Adrenal gland (tissue), 9 donors: ENCODE measurements at regions not wholly inside any gene's neighbourhood (a gene's known extent, or its start where the extent isn't known, plus 50 kb on each side); places are given as distances from the start of the nearest gene placed in this dataset.

ENCODE experiments used
- DNase-seq, 7 donors: peaks; one replicate each; pipeline ENCODE4 v3.0.0-alpha.2; 2019 to 2020
- H3K27ac ChIP-seq, 5 donors: fragments of 200-600 bp; sonication (generic) in 4 of 5; 1 replicate in 3 of 5; 2 replicates in 2 of 5; pipeline versions ENCODE4 v1.5.1 to v1.8.0; 2016 to 2020; ENCODE audit warnings: mild to moderate bottlenecking in 1 of 5
- H3K27me3 ChIP-seq: fragments of 200-600 bp; 2 replicates; pipeline ENCODE4 v1.8.0; 2021
- H3K36me3 ChIP-seq, 2 donors: fragments of 200-600 bp; replicated peaks in 1 of 2; 1 replicate in 1 of 2; 2 replicates in 1 of 2; pipeline versions ENCODE4 v1.5.1 to v1.8.0; 2018 to 2022
- H3K4me1 ChIP-seq, 2 donors: fragments of 200-600 bp; replicated peaks in 1 of 2; 1 replicate in 1 of 2; 2 replicates in 1 of 2; pipeline versions ENCODE4 v1.5.1 to v1.8.0; 2018 to 2021
- H3K4me3 ChIP-seq, 4 donors: fragments of 200-600 bp; sonication (generic) in 3 of 4; one replicate each; pipeline ENCODE4 v1.5.1; 2016 to 2018
- H3K9me3 ChIP-seq, 3 donors: fragments of 200-600 bp; sonication (generic) in 1 of 3; replicated peaks in 1 of 3; 1 replicate in 2 of 3; 2 replicates in 1 of 3; pipeline versions ENCODE4 v1.5.1 to v1.8.0; 2016 to 2021
- POLR2A ChIP-seq, 2 donors: fragments of 450-650 bp; IDR thresholded peaks; one replicate each; pipeline ENCODE4 v1.6.1; 2017; ENCODE audit warnings: antibody characterized with exemption in 2 of 2, mild to moderate bottlenecking in 2 of 2, moderate library complexity in 1 of 2
- WGBS, 4 donors: extraction: QIAGEN DNeasy Blood & Tissue Kit in 2 of 4; methylation state at CpG; one replicate each; pipeline versions ENCODE4 v1.1.5 to v1.1.7; 2013 to 2017; 5-methylcytosine and 5-hydroxymethylcytosine counted together
- intact Hi-C, 2 donors: fragments of 100-400 bp; cut with DNase I; formaldehyde crosslinking; loops; one replicate each; pipeline versions ENCODE4 v1.14.1 to v1.15.0; 2022 to 2023
- TF ChIP-seq, protein P1 (sequence below), 6 experiments: fragments of 450-650 bp in 4 of 6; fragments of 200-600 bp in 2 of 6; sonication (generic) in 1 of 6; IDR thresholded peaks; 1 replicate in 5 of 6; 2 replicates in 1 of 6; pipeline versions ENCODE4 v1.5.1 to v1.8.0; 2016 to 2021; ENCODE audit warnings: antibody characterized with exemption in 6 of 6, mild to moderate bottlenecking in 2 of 6, moderate library complexity in 1 of 6
- donor health status: healthy with polysubstance abuse.
- donor health status: Bipolar disorder and iron deficiency.
- donor health status: DM: yes; HTN: yes; CAD: no.
- donor health status: DM: no; HTN: no; CAD: no.
- donor health status: DM: no; HTN: no; CAD: no.

GRCh38 chr5:88558366-88558765 lies 289.7 kb upstream of the TMEM161B start:
- Histone ChIP-seq H3K4me1 (no peaks in the 10 kb centered on the region), H3K36me3 (no peaks in the 10 kb centered on the region), H3K27me3 (no peaks in the 10 kb centered on the region), H3K4me3 (no peak overlapping the region), H3K27ac (no peak overlapping the region), H3K9me3 (no peaks in the 10 kb centered on the region)
- TF ChIP-seq, protein P1, sequence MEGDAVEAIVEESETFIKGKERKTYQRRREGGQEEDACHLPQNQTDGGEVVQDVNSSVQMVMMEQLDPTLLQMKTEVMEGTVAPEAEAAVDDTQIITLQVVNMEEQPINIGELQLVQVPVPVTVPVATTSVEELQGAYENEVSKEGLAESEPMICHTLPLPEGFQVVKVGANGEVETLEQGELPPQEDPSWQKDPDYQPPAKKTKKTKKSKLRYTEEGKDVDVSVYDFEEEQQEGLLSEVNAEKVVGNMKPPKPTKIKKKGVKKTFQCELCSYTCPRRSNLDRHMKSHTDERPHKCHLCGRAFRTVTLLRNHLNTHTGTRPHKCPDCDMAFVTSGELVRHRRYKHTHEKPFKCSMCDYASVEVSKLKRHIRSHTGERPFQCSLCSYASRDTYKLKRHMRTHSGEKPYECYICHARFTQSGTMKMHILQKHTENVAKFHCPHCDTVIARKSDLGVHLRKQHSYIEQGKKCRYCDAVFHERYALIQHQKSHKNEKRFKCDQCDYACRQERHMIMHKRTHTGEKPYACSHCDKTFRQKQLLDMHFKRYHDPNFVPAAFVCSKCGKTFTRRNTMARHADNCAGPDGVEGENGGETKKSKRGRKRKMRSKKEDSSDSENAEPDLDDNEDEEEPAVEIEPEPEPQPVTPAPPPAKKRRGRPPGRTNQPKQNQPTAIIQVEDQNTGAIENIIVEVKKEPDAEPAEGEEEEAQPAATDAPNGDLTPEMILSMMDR (IDR thresholded peaks at IDR 0.05): no peak
- no peak for TF ChIP-seq POLR2A (IDR thresholded peaks at IDR 0.05)
- WGBS, 4 donors: 86 to 94% (median 87%) methylated on average over 5 of the region's 5 CpGs
- intact Hi-C loops: no loop called here
- DNase-seq: no peak

DNA sequence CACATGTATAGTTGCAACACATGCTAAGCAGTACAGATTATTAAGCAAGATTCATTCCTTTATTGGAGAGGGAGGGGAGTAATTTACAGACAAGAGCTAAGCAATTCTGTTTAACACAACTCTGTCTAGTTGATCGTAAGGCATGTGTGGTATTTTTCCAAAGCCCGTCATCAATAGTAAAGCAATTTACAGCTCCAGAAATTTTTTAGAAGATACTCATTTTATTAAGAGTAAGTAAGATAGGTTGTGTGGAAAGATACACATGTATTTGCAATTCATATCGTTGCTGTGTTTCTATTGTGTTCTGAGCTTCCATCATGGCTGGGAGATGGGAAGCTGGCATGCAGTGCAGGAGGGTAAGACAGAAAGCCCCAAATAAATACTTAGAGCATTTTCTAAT lies 289.2 kb upstream of the TMEM161B start:
- no peaks in the 10 kb centered on the region for H3K4me1 ChIP-seq
- H3K4me3 ChIP-seq: no peak overlapping the region
- DNase-seq: no peak
- WGBS, 4 donors: 86 to 88% (median 87%) methylated on average over 3 of the region's 3 CpGs
- H3K27ac ChIP-seq: no peak overlapping the region
- intact Hi-C loops: no loop called here
- H3K36me3 ChIP-seq: no peaks in the 10 kb centered on the region
- no peaks in the 10 kb centered on the region for H3K9me3 ChIP-seq
- H3K27me3 ChIP-seq: no peaks in the 10 kb centered on the region
- TF ChIP-seq, protein P1 (IDR thresholded peaks at IDR 0.05): no peak
- TF ChIP-seq POLR2A (IDR thresholded peaks at IDR 0.05): no peak

DNA sequence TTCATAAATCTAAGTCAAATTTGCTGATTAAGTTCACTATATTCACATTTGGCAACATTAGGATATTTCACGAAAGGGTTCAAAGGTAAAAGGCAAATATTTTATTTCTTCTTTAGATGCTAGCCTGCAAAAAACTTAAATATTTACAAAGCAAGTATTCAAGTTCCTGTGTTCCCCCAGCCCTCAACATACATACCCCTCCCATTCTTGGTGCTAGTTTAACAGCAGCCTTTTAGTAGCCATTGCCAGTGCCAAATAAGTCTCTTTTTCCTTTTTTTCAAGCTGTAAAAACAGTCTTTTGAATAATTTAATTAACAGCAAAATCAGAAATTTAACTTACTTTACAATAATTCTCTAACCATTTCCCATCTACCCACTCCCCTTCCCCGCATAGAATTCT lies 288.5 kb upstream of the TMEM161B start:
- Histone ChIP-seq H3K9me3 (no peaks in the 10 kb centered on the region), H3K36me3 (no peaks in the 10 kb centered on the region), H3K4me1 (no peaks in the 10 kb centered on the region), H3K27me3 (no peaks in the 10 kb centered on the region), H3K4me3 (no peak overlapping the region), H3K27ac (no peak overlapping the region)
- 76 to 89% (median 85%) methylated on average over 2 of the region's 2 CpGs for WGBS, 4 donors
- intact Hi-C loops: no loop called here
- DNase-seq: no peak
- TF ChIP-seq POLR2A (IDR thresholded peaks at IDR 0.05): no peak
- TF ChIP-seq, protein P1 (IDR thresholded peaks at IDR 0.05): no peak

- WGBS, 4 donors: 65 to 86% (median 77%) methylated on average over 4 of the region's 4 CpGs
- no peak for TF ChIP-seq POLR2A (IDR thresholded peaks at IDR 0.05)
- TF ChIP-seq, protein P1 (IDR thresholded peaks at IDR 0.05): no peak
- intact Hi-C loops: no loop called here
These were observed 287.8 kb upstream of the TMEM161B start for GRCh38 chr5:88556406-88556805.

More at GRCh38 chr5:88556406-88556805, 287.8 kb upstream of the TMEM161B start:
- Histone ChIP-seq H3K9me3 (no peaks in the 10 kb centered on the region), H3K27me3 (no peaks in the 10 kb centered on the region), H3K4me3 (no peak overlapping the region), H3K27ac (no peak overlapping the region), H3K36me3 (no peaks in the 10 kb centered on the region), H3K4me1 (no peaks in the 10 kb centered on the region)
- no peak for DNase-seq
